ENCODE measurements at regions not wholly inside any gene's neighbourhood (a gene's known extent, or its start where the extent isn't known, plus 50 kb on each side); places are given as distances from the start of the nearest gene placed in this dataset.

DNA sequence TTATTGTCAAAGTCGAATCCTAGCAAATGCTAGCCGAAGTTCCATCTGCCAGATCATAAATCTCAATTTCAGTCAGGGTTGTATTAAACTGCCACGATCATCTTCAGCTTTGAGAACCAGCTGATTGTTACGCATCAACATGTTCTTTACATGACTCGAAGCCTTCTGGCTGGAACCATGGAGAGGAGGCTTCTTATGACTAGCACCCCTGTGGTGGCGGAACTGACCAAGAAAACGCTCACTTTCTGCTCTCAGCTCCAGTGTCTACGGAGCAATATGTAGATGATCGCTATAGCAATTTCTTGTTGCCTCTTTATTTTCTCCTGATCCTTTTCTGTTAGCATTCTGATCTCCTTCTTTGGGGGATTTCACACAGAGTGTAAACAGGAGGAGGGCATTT, 479.4 kb upstream of the SLC35B3 start:
- TF ChIP-seq, protein P1, sequence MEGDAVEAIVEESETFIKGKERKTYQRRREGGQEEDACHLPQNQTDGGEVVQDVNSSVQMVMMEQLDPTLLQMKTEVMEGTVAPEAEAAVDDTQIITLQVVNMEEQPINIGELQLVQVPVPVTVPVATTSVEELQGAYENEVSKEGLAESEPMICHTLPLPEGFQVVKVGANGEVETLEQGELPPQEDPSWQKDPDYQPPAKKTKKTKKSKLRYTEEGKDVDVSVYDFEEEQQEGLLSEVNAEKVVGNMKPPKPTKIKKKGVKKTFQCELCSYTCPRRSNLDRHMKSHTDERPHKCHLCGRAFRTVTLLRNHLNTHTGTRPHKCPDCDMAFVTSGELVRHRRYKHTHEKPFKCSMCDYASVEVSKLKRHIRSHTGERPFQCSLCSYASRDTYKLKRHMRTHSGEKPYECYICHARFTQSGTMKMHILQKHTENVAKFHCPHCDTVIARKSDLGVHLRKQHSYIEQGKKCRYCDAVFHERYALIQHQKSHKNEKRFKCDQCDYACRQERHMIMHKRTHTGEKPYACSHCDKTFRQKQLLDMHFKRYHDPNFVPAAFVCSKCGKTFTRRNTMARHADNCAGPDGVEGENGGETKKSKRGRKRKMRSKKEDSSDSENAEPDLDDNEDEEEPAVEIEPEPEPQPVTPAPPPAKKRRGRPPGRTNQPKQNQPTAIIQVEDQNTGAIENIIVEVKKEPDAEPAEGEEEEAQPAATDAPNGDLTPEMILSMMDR (conservative IDR thresholded peaks at IDR 0.05; ENCODE audit: control insufficient read depth, insufficient read depth, low read depth, low read length), result no peak
- DNase-seq (ENCODE audit: low read depth), result no peak
- H3K4me3 ChIP-seq (ENCODE audit: control insufficient read depth, low read depth, low read length), result no peak overlapping the region

GRCh38 chr6:8908638-8909037, 473.3 kb upstream of the SLC35B3 start:
- TF ChIP-seq, protein P1 (conservative IDR thresholded peaks at IDR 0.05; ENCODE audit: control insufficient read depth, insufficient read depth, low read depth, low read length), result no peak
- no peak for DNase-seq (ENCODE audit: low read depth)
- no peak overlapping the region for H3K4me3 ChIP-seq (ENCODE audit: control insufficient read depth, low read depth, low read length)

GRCh38 chr6:8906699-8907098, 471.4 kb upstream of the SLC35B3 start:
- no peak overlapping the region for H3K4me3 ChIP-seq (ENCODE audit: control insufficient read depth, low read depth, low read length)
- TF ChIP-seq, protein P1 (conservative IDR thresholded peaks at IDR 0.05; ENCODE audit: control insufficient read depth, insufficient read depth, low read depth, low read length), result no peak
- no peak for DNase-seq (ENCODE audit: low read depth)

GRCh38 chr6:8905757-8906156, 470.4 kb upstream of the SLC35B3 start:
- no peak for DNase-seq (ENCODE audit: low read depth)
- TF ChIP-seq, protein P1 (conservative IDR thresholded peaks at IDR 0.05; ENCODE audit: control insufficient read depth, insufficient read depth, low read depth, low read length), result no peak
- H3K4me3 ChIP-seq (ENCODE audit: control insufficient read depth, low read depth, low read length), result no peak overlapping the region

DNA sequence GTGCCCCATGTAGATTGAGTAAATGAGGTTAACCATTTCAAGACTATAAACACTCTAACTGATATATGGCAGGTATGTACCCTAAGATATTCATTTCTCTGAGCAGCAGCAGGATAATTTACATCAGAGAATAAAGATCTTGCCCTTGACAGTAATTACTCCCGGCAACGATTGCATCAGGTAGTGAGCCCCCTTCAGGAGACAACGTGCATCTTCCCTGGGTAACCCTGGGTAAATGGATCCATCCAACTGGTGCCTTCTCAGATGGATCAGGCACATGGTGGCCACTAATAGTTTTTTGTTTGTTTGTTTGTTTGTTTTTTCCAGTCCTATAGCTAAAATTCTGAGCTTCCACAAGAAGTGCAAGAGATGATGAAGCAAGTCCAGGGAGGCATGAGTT, 469.4 kb upstream of the SLC35B3 start:
- DNase-seq (ENCODE audit: low read depth), result no peak
- TF ChIP-seq, protein P1 (conservative IDR thresholded peaks at IDR 0.05; ENCODE audit: control insufficient read depth, insufficient read depth, low read depth, low read length), result peak; percentile 3
- H3K4me3 ChIP-seq (ENCODE audit: control insufficient read depth, low read depth, low read length), result no peak overlapping the region

DNA sequence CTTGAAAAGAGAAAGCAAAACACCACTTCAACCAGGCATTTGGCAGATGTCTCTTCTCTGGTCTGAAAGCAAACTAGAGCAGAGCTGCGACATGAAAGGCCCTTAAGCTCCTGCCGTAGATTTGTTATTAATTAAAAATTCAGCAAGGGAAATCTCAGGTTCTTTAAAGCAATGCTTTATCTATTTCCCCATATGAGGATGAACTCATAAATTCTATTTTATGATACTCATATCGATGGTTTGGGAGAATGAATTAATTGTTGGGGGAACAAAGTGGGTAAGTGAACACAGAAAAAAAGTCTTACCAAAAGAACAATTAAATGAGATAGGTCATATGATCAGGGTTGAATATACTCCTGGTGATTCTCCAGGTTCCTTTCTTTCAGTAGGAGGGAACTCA, 464.7 kb upstream of the SLC35B3 start:
- DNase-seq (ENCODE audit: low read depth), result no peak
- no peak overlapping the region for H3K4me3 ChIP-seq (ENCODE audit: control insufficient read depth, low read depth, low read length)
- TF ChIP-seq, protein P1 (conservative IDR thresholded peaks at IDR 0.05; ENCODE audit: control insufficient read depth, insufficient read depth, low read depth, low read length), result no peak

DNA sequence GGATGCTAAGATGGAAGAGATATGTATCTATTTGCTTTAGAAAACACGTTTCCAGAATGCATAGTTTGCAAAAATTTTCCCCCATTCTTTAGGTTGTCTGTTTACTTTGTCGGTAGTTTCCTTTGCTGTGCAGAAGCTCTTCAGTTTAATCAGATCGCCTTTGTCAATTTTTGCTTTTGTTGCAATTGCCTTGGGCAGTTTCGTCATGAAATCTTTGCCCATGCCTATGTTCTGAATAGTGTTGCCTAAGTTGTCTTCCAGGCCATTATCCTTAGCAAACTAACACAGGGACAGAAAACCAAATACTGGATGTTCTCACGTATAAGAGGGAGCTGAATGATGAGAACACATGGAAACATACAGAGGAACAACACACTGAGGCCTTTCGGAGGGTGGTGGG, 454.2 kb upstream of the SLC35B3 start:
- TF ChIP-seq, protein P1 (conservative IDR thresholded peaks at IDR 0.05; ENCODE audit: control insufficient read depth, insufficient read depth, low read depth, low read length), result no peak
- no peak for DNase-seq (ENCODE audit: low read depth)
- H3K4me3 ChIP-seq (ENCODE audit: control insufficient read depth, low read depth, low read length), result no peak overlapping the region
